ENCODE measurements at regions not wholly inside any gene's neighbourhood (a gene's known extent, or its start where the extent isn't known, plus 50 kb on each side); places are given as distances from the start of the nearest gene placed in this dataset.

DNA sequence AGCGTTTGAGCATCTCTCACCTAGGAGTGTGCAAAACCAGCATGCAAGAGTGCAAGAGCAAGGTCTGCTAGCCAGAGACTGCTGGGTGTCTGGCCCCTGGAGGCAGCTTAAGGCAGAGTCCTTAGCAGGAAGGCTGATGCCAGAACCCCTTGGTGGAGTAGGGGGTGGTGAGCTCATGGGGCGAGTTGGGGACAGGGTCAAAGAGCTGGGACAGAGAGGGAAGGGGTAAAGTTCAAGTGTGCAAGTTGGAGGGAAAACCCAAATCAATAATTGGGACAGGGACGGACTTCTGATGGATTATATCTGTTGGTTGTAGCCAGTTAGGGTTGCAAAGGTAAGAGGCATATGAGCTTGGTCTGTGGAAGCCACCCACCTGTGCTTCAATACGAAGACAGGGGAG is 443.6 kb upstream of the CDH5 start:
- no peak for DNase-seq (ENCODE audit: low read depth in 2 of 2)

DNA sequence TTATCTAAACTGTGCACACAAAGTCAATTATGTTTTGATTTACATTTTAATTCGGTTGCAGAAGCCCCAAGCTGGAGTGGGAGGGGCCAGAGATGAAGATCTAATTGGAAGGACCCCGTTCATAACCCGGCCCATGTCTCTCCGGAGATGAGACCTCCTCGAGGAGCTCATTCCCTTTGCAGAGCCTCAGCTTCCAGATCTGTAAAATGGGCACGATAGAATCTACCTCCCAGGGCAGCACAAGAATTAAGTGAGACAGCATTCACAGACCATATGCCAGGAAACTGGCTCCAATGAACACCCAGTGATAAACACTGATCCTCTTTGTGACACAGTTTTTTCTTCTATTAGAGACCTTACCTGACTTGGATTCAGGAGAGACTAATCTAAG is 446.5 kb upstream of the CDH5 start:
- DNase-seq (ENCODE audit: low read depth in 2 of 2), result no peak

DNA sequence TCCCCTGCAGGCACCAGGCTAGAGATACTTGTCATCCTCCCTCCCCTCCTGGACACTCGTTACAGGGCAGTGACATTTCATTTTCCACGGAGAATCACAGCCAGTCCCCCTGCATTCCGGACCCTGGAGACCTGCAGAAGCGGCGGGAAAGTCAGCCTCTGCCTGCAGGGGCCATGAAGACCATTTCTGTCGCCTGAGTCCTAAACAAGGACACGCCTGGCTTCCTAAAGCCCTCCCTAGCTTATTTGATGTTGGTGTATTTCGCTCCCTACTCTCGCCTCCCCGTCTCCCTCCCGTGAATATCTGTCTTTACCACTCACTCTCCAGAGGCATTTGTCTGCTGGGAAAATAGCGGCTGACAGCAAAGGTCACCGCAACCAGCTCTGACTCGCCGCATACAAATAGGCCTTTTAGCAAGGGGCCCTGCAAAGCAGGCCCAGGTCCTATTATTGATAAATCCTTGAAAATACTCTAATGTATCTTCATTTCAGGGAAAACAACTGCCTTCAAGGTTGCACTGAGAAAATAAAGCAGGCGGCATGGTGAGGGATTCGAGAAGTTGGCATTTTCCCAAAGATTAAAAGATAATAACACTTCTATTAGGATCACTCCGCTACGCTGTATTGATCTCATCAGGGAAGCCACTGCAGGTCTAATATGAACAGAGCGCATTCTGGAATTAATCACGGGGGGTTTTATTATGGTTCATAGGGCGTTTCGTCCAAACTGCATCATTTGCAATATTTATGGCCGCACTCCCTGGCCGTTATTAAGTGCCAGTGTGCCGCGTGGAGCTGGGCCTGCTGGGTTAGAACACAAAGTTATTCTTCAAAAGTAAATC is 447.1 kb upstream of the CDH5 start:
- no peak for DNase-seq (ENCODE audit: low read depth in 2 of 2)

DNA sequence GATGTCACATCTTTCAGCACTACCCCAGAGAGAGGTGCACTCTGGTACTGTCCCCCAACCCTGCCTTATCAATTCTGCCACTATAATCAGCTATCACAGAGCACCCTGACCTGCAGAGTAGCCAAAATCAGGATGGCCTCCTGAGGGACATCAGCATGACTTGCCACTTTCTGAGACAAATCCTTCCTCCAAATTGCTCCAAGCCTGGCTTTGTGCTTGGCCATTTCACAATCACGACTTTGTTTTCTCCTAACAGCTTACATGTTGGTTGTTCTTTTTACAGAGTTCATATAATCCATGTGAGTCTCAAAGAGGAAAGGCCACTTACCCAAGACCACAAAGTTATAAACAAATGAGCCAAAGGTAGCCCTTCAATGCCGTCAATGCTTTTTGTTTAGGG is 449.0 kb upstream of the CDH5 start:
- no peak for DNase-seq (ENCODE audit: low read depth in 2 of 2)

DNA sequence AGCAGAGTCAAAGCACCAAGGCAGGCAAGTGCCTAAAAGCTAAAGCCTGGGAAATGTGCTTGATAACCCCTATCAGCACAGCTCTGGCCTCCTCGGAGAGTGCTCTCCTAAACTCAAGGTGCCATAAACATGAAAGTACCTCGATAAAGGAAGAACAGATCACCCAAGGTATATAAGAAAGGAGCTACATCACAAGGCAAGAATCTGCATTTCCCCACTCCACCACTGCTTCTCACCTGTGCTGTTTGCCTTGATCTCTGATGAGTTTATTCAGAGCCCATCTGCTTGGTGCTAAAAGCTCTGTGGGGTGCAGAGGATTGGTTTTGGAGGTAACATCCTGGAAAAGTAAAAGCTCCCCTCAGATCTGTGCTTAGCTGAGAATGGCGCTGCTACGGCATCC is 449.5 kb upstream of the CDH5 start:
- DNase-seq (ENCODE audit: low read depth in 2 of 2), result no peak

DNA sequence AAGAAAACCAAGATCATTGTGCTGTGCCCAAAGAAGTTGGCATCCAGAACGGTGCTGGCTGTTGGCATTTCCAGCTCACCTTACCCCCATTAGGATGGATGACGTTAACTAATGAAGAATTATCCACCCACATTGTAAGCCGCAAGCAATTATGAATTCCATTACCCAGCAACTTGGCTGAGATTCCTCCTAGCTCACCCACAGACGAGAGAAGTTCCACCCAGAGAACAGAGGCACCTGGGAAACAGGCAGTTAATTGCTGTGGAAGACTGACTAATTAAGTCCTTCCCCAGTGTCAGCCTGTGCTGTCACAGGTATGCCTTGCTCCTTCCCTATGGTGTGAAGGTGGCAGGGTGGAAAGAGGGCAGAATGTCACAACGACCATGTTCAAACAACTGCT is 456.2 kb upstream of the CDH5 start:
- DNase-seq (ENCODE audit: low read depth in 2 of 2), result no peak

DNA sequence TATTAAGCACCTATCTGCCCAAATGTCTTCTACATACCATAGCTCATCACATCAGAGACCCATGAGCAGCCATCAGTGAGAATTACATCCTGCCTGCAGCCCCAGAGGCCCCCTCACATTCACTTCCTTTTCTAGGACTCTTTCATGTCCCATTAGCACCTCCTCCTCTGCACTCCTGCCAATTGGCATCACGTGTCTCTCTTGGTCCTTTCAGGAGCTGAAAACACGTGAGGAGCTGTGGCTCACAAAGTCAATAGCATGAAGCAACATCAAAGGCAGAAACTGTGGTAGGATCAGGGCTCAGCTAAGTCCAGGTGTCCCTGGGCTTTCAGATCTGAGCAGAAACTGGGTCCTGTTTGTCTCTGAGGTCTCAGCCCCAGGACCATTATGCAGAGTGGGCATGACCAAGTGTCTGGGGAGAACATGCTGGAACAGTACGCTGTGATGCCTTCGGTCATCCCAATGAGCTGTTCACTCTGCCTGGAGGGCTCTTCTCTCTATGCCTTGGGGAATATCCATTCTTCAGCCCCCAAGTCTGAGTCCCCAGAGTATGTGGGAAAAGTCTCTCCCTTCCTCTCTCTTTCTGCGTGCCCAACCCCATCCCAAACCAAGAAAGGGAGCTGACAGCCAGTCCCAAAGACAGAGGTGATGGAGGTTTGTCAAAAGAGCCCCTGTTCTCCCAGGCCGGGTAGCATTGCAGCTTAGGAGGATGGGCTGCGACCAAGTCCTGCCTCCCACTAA is 457.0 kb upstream of the CDH5 start:
- no peak for DNase-seq (ENCODE audit: low read depth in 2 of 2)

DNA sequence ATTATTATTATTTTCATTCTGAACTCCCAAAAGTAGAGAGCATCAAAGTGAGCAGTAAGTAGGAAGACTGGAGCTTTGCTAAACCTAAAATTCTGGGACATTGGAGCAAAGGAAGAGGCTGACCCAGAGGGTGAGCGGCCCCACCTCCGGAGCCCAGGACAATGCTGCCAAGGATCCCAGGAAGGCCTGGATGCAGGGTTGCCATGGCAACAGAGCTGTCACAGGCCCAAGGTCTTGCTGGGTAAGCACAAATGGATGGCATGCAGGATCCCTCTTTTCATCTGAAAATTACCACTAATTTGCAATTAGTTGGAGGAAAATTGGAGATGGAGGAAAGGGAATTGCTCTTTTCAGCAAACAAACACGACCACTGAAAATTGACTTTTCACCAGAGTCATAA is 457.9 kb upstream of the CDH5 start:
- no peak for DNase-seq (ENCODE audit: low read depth in 2 of 2)

DNA sequence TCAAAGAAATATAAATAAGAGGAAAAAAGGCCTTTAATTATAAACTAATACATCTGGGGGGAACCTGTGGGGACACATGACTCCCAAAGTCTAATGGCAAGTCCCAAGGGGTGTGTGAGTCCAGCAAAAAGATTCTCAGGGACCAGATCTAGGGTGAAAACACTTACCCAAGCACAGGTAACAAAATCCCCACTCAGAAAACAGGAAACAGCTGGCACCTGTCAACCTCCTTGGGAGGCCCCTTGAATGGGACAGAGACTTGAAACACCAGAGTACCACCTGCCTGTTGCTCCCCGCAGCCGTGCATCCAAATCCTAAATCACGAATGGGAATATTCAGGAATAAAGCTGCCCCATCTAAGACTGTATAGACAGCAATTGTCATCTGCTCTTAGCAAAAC is 461.2 kb upstream of the CDH5 start:
- DNase-seq (ENCODE audit: low read depth in 2 of 2), result no peak

DNA sequence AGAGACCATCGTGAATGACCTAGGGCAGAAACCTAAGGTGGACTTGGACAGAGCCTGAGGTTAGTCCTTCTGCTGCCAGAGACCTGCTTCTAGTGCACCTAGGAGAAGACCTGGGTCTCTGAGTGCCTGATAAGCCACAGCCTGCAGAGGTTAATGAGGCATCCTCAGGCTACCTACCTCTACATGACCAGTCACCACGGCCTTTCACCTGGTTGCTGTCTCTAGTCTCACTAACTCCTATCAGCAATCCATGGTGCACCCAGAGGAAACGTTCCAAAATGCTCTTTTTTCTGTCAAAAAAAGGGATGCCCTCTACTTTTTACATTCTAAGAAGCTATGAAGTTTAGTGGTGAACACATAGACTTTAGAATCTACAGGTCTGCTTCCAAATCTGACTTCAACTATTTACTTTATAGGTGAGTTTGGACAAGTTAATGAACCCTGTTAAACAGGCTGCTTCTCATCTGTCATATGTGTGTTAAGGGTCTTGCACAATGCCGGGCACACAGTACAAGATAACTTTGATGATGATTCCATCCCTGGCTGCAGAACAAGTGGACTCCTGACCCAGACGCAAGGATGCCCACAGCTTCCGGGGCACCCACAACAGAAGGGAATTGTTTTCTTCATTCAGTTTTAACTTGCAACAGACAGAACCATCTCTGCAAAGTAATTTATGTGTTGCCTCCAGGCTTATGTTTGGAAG is 469.9 kb upstream of the CDH5 start:
- DNase-seq (ENCODE audit: low read depth in 2 of 2), result no peak

DNA sequence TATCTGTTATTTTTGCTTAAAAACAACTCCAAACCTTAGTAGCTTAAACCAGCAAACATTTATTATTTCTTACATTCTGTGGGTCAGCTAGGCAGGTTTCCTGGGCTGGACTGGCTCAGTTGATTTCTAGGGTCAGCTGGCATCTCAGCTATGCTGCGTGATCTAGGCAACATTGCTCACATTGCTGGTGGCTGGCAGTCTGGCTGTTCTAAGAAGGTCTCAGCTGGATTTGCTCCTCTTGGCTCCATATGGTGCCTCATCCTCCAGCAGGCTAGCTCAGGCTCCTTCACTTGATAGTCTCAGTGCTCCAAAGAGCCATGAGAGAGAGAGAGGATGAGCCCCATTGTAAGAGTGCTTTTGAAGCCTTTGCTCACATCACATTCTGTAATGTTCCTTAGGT is 470.6 kb upstream of the CDH5 start:
- DNase-seq (ENCODE audit: low read depth in 2 of 2), result no peak

DNA sequence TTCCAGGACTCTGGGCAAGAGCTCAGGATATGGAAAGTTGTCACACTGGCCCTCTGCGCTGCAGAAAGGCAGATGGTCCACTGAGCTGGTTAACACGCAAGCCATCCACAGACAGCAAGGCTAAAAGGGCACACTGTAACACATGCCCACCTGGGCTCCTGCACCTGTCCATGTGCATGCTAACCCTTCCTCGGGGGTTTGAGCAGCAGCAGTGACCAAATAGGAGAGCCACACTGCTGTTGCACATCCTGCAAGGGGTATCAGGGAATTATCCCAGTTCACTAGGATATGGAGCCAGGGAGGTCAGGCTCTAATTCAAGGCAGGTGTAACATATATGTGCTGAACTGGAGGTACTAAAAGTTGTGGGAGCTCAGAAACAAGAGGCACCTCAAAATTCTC is 471.0 kb upstream of the CDH5 start:
- no peak for DNase-seq (ENCODE audit: low read depth in 2 of 2)

DNA sequence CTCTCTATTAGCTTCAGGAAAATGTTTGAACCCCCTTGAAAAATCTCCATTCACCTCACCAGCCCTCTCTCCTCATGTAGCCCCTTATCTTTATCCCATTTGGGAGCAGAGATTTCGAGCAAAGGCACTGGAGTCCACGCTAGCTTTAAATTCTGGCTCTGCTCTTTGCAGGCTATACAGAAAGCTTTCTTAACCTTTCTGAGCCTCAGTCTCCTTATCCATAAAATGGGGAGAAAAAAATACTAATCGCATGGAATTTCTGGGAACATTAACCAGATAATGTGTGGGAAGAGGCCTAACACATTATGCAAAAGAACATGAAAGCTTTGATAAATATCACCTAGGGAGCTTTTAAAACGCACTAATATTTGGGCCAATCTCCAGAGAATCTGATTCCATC is 476.3 kb upstream of the CDH5 start:
- no peak for DNase-seq (ENCODE audit: low read depth in 2 of 2)

DNA sequence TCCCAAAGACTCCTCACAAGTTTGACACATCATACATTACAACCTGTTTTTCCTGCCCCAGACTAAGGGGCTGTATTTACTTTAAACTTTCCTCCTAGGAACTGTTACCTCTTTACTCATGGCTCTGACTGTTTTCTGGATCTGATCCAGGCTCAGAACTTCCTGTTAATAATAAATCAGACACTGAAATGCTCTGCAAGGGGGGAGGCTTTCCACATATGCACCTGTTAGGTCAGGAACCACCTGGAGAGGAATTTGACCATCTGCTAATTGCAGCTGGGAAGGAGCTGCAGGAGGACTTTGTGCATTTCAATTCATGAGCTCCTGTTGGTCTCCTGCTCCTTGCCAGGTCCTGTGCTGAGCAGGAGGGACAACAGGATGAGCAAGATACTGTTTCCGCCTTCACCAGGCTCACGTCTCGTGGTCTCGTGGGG is 476.9 kb upstream of the CDH5 start:
- no peak for DNase-seq (ENCODE audit: low read depth in 2 of 2)

DNA sequence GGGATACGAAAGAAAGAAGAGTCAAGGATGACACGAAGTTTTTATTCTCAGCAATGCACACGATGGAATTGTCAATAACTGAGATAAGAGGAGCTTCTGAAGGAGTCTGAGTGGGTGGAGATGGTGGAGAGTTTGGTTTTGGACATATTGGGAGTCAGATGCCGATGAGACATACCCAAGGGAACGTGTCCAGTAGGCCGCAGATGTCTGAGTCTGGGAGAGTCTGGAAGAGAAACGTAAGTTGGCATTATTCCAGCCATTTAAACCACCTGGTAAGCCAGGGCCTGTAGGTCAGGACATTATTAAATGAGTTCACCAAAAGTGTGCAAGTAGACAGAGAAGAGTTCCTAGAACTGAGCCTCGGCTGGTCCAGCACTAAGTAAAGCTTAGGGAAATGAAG is 478.3 kb upstream of the CDH5 start:
- no peak for DNase-seq (ENCODE audit: low read depth in 2 of 2)

DNA sequence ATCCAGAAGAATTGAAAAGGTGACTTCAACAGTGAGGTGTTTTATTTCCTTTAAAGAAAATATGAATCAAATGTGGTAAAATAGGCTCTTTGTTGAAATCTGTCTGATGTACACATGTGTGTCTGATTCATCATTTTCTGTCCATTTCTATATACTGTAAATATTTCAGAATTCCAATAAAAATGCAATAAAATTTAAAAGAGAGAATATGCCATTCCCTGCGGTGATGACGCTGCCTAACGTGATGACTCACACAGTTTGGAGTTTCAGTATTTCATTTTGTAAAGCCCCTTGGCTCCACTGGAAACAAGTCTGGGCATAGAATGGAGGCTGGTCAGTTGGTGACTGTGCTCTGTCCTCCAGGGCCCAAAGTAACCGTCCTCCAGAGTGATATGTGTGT is 482.5 kb upstream of the CDH5 start:
- no peak for DNase-seq (ENCODE audit: low read depth in 2 of 2)

DNA sequence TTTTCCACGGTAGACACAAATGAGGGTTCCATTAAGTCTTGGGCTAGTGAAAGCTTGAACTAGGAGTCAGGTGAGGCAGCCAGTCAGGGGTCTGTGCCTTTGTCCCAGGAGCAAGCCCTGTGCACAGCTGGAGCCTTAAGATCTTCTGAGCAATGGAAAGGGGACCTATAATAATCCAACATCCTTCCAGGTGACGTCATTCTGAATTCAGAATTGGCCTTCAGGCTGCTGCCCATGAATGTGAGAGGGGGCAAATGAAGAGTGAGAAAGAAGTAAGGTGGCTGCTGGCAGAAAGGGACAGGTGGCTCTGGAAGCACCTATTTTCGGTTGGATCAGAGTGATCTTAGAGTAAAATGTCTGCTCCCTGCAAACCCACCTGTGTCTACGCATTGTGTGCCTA is 488.1 kb upstream of the CDH5 start:
- DNase-seq (ENCODE audit: low read depth in 2 of 2), result no peak

DNA sequence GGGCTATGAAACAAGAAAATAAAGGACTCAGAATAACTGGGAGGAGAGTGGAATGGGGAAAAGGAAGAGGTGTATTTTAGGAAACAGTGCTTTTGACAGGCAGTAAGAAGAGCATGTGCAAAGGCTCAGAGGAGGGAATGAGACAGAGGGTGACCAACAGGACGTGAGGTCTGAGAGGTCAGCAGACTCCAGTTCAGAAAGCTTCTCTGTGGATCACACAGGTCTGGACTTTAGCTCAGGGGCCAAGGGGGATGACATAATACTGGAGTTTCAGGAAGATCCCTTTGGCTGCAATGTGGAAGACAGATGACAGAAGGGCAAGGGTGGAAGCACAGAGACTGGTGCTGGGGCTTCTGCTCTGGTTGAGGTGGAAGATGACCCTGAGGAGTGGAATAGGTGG is 489.9 kb upstream of the CDH5 start:
- DNase-seq (ENCODE audit: low read depth in 2 of 2), result no peak

DNA sequence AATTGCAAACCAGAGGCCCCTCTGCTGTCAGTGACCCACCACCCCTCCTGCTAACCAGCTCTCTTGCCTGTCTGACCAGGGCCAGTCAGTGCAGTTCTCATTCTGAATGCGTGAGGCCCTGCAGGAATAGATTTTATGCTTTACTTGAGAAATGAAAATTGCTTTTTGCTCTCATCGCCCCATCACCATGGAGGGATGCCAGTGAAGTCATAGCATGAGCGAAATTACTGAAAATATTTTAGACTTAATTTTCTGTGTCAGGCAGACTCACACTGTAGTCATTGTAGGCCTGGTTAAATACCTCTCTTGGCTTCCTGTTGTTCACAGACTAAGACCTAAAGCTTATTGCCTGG is 490.5 kb upstream of the CDH5 start:
- no peak for DNase-seq (ENCODE audit: low read depth in 2 of 2)

DNA sequence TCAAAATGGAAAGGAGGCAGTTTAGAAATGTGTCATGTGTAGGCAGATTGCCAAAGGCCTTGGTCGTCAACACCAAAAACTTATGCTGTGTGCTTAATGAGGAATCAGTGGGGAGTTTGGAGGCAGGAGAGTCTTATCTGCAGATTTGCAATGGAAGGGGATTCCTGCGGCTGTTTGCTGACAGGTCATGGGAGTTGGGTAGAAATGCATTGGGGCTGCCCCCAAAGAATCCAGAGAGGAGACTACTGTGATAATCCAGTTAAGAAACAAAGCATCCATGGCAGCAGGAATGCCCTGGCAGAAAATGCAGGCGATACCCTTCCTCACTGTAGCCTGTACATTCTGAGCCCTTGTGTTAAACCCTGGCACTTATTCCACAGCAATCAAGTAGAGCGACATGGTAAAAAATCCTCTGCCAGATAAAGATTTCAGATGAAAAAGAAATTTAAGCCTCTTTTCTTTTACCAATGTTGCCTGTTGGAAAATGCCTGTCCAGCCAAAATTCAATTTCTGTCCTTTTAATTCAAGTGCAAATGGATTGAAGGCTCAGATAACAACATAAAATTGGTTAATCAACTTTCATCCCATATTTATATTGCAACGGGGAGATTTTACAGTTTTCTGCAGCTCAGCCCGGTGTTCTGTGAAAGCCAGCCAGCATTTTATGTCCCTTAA is 491.0 kb upstream of the CDH5 start:
- DNase-seq (ENCODE audit: low read depth in 2 of 2), result no peak

DNA sequence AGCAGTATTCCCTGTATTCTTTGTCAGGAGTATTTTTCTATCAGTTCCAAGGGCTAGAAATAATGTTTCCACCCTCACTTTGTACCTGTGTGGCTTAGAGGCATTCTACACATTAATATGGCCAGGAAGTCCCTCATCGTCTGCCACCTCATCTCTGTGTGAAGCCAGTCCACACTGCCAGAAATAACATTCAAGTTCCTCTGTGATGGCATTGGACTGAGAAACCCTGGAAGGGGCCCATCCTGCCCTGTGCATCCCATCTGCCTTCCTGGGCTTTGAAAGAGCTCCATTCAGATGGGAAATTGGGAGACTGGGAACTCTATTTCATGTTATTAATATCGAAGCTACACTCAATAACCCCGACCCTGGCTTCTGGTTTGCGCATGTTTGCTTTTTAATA is 497.2 kb upstream of the CDH5 start:
- no peak for DNase-seq (ENCODE audit: low read depth in 2 of 2)

DNA sequence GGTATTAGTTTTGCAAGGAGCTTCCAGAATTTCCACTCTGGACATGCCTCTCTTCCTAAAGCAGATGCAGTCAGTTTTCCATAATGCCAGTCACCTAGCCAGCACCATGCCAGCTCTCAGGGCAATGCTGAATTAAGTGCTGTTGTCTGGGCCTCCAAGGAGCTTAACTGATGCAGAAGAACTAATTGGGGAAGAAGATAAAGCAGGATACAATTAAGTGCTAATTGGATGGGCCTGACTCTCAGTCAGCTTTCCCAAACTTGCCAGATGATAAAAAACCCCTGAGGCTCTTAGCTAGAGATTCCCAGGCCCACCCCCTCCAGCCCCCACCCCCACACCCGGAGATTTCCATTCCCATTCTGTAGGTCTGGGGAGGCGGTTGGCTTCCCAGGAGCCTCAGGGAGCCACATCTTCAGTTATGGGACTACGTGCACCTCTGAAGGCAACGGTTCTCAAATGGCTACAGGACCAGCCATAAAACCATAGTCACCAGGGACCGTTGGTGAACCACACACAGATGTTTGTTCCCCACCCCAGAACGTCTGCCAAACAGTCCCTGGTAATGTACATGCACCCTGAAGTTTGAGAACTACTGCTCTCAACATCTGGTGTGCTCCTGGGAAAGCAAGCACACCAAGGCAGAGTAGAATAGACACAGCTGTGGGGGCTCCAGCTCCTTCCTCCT is 499.1 kb upstream of the CDH5 start:
- no peak for DNase-seq (ENCODE audit: low read depth in 2 of 2)

Data from lung microvascular endothelial cell (primary cell).